Esophagus muscularis mucosa (tissue), 4 donors: ENCODE measurements at regions not wholly inside any gene's neighbourhood (a gene's known extent, or its start where the extent isn't known, plus 50 kb on each side); places are given as distances from the start of the nearest gene placed in this dataset.

ENCODE experiments used
- DNase-seq: peaks from one replicate; pipeline ENCODE4 v3.0.0-alpha.2; 2017; ENCODE audit errors: extremely low spot score
- H3K27ac ChIP-seq, 4 donors: fragments of 200-600 bp; sonication (generic); replicated peaks in 1 of 4; 1 replicate in 3 of 4; 2 replicates in 1 of 4; pipeline ENCODE4 v1.5.1; 2016 to 2019; ENCODE audit warnings: mild to moderate bottlenecking in 1 of 4
- H3K27me3 ChIP-seq, 4 donors: fragments of 200-600 bp; sonication (generic); one replicate each; pipeline versions ENCODE4 v1.5.1 to v1.6.0; 2016 to 2019
- H3K36me3 ChIP-seq, 4 donors: fragments of 200-600 bp; sonication (generic); one replicate each; pipeline ENCODE4 v1.5.1; 2016 to 2019
- H3K4me1 ChIP-seq, 4 donors: fragments of 200-600 bp; sonication (generic); one replicate each; pipeline ENCODE4 v1.5.1; 2016 to 2019
- H3K4me3 ChIP-seq, 4 donors: fragments of 200-600 bp; sonication (generic); 1 replicate in 2 of 4; 2 replicates in 2 of 4; pipeline ENCODE4 v1.5.1; 2016 to 2019; ENCODE audit warnings: mild to moderate bottlenecking in 4 of 4, moderate library complexity in 1 of 4
- H3K9me3 ChIP-seq, 4 donors: fragments of 200-600 bp; sonication (generic); 1 replicate in 3 of 4; 2 replicates in 1 of 4; pipeline ENCODE4 v1.5.1; 2016 to 2019
- CTCF ChIP-seq, 3 experiments: fragments of 200-600 bp in 2 of 3; fragments of 450-650 bp in 1 of 3; sonication (generic) in 2 of 3; IDR thresholded peaks; one replicate each; pipeline ENCODE4 v1.5.1; 2017 to 2019; ENCODE audit warnings: antibody characterized with exemption in 3 of 3, mild to moderate bottlenecking in 2 of 3, moderate library complexity in 1 of 3
- EP300 ChIP-seq: sonication (generic); formaldehyde crosslinking; IDR thresholded peaks from one replicate; pipeline ENCODE4 v1.6.1; 2017; ENCODE audit warnings: antibody characterized with exemption
- POLR2A ChIP-seq: fragments of 450-650 bp; IDR thresholded peaks from one replicate; pipeline ENCODE4 v1.6.1; 2017; ENCODE audit warnings: antibody characterized with exemption, moderate library complexity, mild to moderate bottlenecking, low read depth
- POLR2AphosphoS5 ChIP-seq, 2 donors: sonication (generic); formaldehyde crosslinking; IDR thresholded peaks; one replicate each; pipeline ENCODE4 v1.6.1; 2017; ENCODE audit warnings: antibody characterized with exemption in 2 of 2
- WGBS: methylation state at CpG from one replicate; pipeline ENCODE4 v1.1.5; 2018; 5-methylcytosine and 5-hydroxymethylcytosine counted together
- intact Hi-C: fragments of 100-400 bp; cut with DNase I; formaldehyde crosslinking; loops from one replicate; pipeline ENCODE4 v1.15.1; 2023

GRCh38 chr6:71512256-71512655 is 223.6 kb downstream of the OGFRL1 start:
- WGBS = 85% methylated on average over 3 of the region's 3 CpGs
- intact Hi-C loops = loop anchor here (10.0 kb wide), 1 partner anchor 327 kb away; no protein-coding TSS in a partner anchor

GRCh38 chr6:71513036-71513435 is 224.4 kb downstream of the OGFRL1 start:
- Histone ChIP-seq H3K9me3 (no peaks in the 10 kb centered on the region), H3K4me3 (no peak overlapping the region)

More at GRCh38 chr6:71512256-71512655, 223.6 kb downstream of the OGFRL1 start:
- peaks cover 4 to 22% (median 19%) of the 10 kb centered on the region in 4 donors for H3K4me1 ChIP-seq
- no peak for TF ChIP-seq POLR2AphosphoS5 (IDR thresholded peaks at IDR 0.05)
- no peak for TF ChIP-seq EP300
- no peak for TF ChIP-seq CTCF (IDR thresholded peaks at IDR 0.05)
- TF ChIP-seq POLR2A = no peak
- H3K27ac ChIP-seq = no peak overlapping the region
- no peaks in the 10 kb centered on the region for H3K36me3 ChIP-seq
- no peak for DNase-seq
- H3K27me3 ChIP-seq = no peaks in the 10 kb centered on the region
- H3K4me3 ChIP-seq = no peak overlapping the region
- no peaks in the 10 kb centered on the region for H3K9me3 ChIP-seq

DNA sequence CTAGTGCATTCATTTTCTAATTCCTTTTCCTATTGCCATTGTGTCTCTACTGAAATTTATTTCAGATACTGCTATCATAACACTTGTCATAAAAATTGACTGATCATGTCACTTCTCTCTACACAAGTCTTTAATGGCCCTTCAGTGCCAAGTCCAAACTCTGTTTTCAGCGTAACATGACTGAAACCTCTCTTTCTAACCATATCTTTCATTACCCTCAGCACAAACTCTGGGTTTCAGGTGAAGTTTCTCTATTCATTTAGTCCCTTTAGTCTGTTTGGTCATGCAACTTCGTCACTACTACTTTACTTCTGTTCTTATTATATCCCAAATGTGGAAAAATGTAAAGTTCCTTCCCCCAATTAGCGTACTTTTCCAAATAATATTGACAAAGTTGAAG is 234.9 kb downstream of the OGFRL1 start:
- Histone ChIP-seq H3K9me3 (no peaks in the 10 kb centered on the region), H3K36me3 (no peaks in the 10 kb centered on the region), H3K4me3 (no peak overlapping the region), H3K4me1 (no peaks in the 10 kb centered on the region), H3K27me3 (no peaks in the 10 kb centered on the region), H3K27ac (no peak overlapping the region)
- WGBS = 93% methylated on average over 3 of the region's 3 CpGs
- no peak for DNase-seq
- intact Hi-C loops = no loop called here
- TF ChIP-seq POLR2A (no peak), CTCF (IDR thresholded peaks at IDR 0.05) (no peak), EP300 (no peak), POLR2AphosphoS5 (IDR thresholded peaks at IDR 0.05) (no peak)

More at GRCh38 chr6:71513036-71513435, 224.4 kb downstream of the OGFRL1 start:
- DNase-seq = no peak
- Histone ChIP-seq H3K27ac (no peak overlapping the region), H3K4me1 (peaks cover 4 to 22% (median 19%) of the 10 kb centered on the region in 4 donors), H3K36me3 (no peaks in the 10 kb centered on the region), H3K27me3 (no peaks in the 10 kb centered on the region)
- TF ChIP-seq POLR2AphosphoS5 (IDR thresholded peaks at IDR 0.05) = no peak
- TF ChIP-seq CTCF (IDR thresholded peaks at IDR 0.05) = no peak
- TF ChIP-seq POLR2A = no peak
- TF ChIP-seq EP300 = no peak
- intact Hi-C loops = loop anchor here (10.0 kb wide), 1 partner anchor 328 kb away; no protein-coding TSS in a partner anchor
- 70% methylated on average over 3 of the region's 3 CpGs for WGBS

GRCh38 chr6:71524201-71524600 is 235.6 kb downstream of the OGFRL1 start:
- no peak for DNase-seq
- H3K27ac ChIP-seq = no peak overlapping the region
- no peaks in the 10 kb centered on the region for H3K36me3 ChIP-seq
- intact Hi-C loops = no loop called here
- WGBS = 85% methylated on average over 4 of the region's 4 CpGs
- no peaks in the 10 kb centered on the region for H3K27me3 ChIP-seq
- TF ChIP-seq EP300 = no peak
- TF ChIP-seq POLR2AphosphoS5 (IDR thresholded peaks at IDR 0.05) = no peak
- TF ChIP-seq POLR2A = no peak
- no peak for TF ChIP-seq CTCF (IDR thresholded peaks at IDR 0.05)
- H3K9me3 ChIP-seq = no peaks in the 10 kb centered on the region
- no peak overlapping the region for H3K4me3 ChIP-seq
- no peaks in the 10 kb centered on the region for H3K4me1 ChIP-seq

- Histone ChIP-seq H3K9me3 (no peaks in the 10 kb centered on the region), H3K4me3 (no peak overlapping the region), H3K36me3 (no peaks in the 10 kb centered on the region), H3K27me3 (no peaks in the 10 kb centered on the region), H3K4me1 (no peaks in the 10 kb centered on the region), H3K27ac (no peak overlapping the region)
- intact Hi-C loops = no loop called here
- no peak for DNase-seq
- no peak for TF ChIP-seq POLR2A
- TF ChIP-seq POLR2AphosphoS5 (IDR thresholded peaks at IDR 0.05) = no peak
- TF ChIP-seq CTCF (IDR thresholded peaks at IDR 0.05) = no peak
- no peak for TF ChIP-seq EP300
- WGBS = 64% methylated on average over 1 of the region's 1 CpG
These were observed 239.3 kb downstream of the OGFRL1 start for GRCh38 chr6:71527886-71528285.
